HG03571 (cell line): ENCODE measurements at regions not wholly inside any gene's neighbourhood (a gene's known extent, or its start where the extent isn't known, plus 50 kb on each side); places are given as distances from the start of the nearest gene placed in this dataset.
"Not testable (repeated sequence)": the region's sequence is repeated elsewhere in the genome, so short reads cannot be mapped to it uniquely, and the experiment has no call there.

Experiments
- ATAC-seq: cut with Tn5 transposase; IDR thresholded peaks from one replicate; pipeline ENCODE4 v1.9.1; 2021; ENCODE audit not compliant: unreplicated experiment

DNA sequence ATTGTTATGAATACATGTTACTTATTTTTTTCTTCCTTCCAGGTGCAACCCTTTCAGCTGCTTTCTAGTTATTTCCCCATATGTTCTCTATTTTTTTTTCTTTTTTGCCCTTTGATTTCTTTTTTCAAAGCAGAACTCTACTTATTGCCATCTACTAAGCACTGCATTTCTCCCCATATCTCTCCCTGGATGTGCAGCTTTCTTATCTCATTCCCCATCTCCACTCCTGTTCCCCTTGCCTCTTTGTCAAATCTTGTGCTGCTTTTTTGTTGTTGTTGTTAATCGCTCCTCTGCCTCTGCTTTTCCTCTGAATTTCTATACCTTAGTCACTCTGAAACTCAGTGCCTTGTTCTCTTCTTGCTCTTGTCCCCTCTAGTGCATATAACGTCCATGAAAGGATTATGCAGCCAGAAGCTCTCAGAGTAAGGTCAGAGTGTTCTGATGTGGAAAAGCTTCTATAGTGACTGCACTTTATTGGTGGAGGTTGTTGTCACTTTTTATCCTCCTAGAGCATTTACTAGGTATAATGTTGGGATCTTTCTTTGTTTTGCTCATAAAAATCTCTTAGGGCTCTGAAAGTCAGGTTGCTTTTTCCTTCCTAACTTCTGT, 51.1 kb upstream of the JADE1 start:
- ATAC-seq, result no peak

DNA sequence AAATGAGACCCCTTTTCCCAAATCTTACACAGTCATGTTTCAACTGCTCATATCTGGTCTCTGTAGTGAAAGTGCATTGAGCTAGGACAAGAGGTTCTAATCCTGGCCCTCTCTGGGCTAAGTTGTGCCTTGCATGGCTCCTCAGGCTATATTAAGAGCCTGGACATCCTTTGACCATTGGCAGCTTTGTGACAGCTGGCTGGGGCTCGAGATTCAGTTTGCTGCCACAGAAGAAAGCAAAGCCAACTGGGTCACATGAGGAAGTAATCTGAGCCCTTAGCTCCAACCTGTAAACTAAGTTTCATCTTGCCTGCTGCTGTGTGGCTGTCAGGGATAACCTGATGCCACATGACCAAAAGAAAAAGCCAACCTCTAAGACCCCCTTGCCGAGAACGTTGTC, 51.8 kb upstream of the JADE1 start:
- no peak for ATAC-seq

DNA sequence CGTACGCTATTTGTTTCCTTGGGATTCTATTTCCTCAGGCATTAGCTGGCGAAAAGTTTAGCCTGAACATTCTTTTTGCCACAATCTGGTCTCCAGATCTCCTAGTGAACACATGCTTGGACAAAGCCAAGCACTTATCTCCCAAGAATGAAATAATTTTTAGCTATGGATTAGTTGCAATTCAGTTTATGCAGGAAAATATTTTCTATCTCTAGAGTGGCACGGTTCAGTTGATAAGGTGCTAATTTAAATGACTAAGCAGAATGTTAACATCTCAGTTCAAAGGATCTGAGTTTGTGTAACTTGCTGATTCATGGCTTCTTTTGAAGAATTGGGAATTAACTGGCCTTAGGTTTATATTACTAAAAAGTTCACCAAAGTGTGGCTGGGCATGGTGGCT, 58.1 kb upstream of the JADE1 start:
- no peak for ATAC-seq

DNA sequence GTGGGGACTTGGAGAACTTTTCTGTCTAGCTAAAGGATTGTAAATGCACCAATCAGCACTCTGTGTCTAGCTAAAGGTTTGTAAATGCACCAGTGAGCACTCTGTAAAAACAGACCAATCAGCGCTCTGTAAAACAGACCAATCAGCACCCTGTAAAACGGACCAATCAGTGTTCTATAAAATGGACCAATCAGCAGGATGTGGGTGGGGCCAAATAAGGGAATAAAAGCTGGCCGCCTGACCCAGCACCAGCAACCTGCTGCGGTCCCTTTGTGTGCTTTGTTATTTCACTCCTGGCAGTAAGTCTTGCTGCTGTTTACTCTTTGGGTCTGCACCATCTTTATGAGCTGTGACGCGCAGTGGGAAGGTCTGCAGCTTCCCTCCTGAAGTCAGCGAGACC, 67.8 kb upstream of the JADE1 start:
- ATAC-seq, result not testable (repeated sequence)

DNA sequence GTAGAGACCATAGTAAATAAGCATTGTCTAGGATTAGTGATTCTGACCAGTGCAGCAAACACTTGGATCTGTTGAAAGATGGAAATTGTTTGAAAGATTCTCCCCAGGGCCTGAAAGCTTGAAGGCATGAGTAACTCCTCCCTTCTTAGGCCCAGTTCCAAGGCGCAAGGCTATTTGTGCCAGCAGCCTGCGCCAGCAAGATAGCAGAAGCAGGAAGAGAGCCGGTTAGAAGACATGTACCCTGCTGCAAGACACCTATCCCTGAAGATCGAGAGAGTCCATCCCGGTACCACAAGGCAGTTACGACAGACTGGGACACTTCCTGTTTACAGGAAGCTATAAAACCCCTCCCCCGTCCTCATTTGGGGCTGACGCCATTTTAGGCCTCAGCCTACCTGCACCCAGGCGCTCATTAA, 72.4 kb upstream of the JADE1 start:
- no peak for ATAC-seq

DNA sequence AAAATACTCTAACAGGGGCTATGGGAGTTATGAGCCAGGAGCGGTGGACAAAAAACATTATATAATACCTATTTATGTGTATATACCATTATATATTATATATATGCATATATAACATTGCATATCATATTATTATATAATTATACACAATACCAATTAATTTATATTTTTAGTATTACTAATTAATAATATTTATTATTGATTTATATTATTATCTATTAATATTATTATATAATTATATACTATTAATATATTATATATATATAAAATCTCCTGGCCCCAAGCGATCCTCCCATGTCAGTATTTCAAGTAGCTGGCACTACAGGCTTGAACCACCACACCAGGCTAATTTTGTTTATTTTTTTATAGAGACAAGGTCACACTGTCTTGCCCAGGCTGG, 73.8 kb upstream of the JADE1 start:
- ATAC-seq, result no peak

DNA sequence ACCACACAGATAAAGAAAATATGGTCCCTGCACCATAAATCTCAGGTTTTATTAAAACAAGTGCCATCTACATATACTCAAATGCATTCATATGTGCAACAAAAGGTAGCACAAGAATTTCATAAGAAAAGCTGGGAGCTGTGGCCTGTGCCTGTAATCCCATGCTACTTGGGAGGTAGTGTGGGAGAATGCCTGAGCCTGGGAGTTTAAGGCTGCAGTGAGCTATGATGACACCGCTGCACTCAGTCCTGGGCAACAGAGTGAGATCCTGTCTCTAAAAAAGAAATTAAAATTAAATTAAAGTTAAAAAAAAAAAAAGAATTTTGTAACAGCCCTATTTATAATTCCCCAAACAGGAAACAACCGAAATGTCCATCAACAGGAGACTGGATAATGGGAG, 81.3 kb upstream of the JADE1 start:
- no peak for ATAC-seq

DNA sequence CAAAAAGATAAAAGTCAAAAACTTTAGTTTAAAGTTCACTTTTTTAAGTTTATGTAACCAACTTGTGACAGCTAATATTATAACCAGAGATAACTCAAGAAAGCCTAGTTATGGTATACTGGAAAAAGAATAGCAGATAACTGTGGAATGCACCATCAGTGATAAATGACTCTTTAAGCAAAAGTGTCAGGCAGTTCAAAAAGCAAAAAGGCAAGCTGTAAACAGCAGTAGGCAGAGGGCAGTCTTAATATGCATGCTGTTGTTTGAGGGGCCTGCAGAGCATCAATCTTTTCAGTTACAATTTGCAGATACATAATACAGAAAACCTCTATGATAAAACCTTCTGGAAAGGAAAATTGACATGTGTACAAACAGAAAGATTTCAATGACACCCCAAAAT, 81.8 kb upstream of the JADE1 start:
- no peak for ATAC-seq

DNA sequence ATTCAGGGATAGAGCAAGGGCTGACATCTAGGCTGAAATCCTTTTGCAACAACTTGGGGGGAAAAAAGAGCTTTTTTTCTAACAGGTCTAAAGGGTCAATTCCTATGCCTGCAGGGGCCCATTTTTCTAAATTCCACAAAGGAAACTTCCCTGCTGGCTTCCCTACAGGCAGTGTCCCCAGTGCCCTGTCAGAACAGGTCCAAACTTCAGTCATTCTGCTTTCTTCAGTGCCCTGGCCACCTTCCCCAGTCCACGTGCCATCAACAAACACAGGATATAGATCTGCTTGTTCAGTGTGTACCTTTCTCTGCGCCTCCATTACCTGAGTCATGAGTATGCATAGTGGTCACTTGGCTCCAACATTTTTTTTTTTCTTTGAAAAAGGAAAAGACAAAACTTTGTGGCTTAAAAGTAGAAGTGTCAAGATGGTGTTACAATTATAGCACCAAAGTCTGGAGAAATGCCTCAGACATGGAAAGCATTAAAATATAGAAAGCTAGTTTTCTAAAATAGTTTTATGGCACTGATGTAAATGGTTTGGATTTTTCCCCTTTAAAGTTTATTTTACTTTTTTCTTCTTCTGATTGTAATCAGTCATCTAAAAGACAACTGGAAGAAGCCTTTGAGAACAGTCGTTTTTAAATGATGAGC, 84.0 kb upstream of the JADE1 start:
- ATAC-seq, result no peak

DNA sequence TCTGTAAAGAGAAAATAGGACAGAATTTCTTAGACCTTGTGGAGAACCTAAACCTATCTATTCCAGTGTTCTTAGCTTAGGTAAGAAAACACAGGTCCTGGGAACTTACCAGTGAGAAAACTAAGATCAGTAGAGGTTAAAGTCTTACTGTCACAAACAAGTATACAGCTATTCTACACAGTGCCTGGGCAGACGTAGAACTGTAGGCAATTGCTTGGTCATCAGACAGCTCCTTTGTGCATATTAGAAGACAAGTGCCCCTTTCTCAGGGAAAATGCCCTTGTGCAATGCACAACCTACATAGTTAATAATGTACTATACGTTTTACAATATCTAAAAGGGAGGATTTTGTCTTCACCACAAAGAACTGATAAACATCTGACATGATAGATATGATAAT, 86.6 kb upstream of the JADE1 start:
- ATAC-seq, result no peak

DNA sequence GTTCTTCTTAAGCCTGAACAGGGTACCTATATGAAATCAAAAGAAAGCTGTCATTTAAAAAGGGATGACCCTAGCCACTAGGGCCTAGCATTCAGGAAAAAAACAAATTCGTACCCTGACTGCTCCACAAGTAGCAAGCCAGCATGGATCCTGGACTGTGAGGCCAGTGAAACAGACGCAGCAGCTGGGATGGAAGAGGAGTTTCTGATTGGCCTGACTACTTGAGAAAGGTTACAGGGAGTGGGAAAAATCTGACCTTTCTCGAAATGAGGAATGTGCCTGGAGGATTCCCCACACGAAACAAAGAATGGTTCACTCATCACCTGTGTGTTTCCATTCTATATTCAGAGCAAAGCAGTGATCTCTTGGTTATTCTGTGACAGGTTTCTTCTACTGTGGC, 87.6 kb upstream of the JADE1 start:
- ATAC-seq, result no peak

DNA sequence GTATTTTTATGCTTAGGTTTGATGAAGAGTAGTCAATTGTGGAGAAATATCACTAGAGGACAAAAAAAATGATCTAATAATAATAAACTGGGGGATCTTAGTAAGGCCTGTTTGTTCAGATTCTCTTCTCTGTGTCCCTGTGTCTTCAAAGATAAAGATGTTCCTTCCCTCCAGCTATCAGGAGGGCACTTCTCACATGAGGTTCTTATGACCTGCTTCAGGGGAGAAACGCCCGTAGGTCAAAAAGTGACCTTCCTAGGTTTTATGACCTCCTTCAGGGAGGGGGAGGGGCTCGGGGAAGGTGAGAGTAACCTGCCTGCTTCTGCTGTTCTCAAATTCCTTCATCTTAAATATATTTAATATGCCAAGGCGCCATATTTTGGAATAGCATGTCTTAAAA, 89.2 kb upstream of the JADE1 start:
- ATAC-seq, result no peak

DNA sequence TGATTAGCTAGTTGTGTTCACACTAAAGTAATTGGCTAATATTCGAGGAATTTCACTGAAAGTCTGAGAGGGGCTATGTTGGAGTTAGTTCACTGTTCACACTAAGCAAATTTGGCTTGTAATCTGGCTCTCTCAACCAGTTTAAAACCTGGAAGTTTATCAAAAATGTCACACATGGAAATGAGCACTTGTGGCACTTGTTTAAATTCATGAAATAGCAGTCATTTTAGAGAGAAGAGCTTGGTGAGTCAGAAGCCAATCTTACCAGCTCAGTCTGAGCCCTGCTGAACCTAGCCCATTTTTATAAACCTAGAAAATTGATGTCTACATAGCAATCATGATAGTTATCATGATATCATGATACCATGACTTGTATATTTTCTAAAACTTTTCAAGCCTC, 90.7 kb upstream of the JADE1 start:
- ATAC-seq, result no peak

DNA sequence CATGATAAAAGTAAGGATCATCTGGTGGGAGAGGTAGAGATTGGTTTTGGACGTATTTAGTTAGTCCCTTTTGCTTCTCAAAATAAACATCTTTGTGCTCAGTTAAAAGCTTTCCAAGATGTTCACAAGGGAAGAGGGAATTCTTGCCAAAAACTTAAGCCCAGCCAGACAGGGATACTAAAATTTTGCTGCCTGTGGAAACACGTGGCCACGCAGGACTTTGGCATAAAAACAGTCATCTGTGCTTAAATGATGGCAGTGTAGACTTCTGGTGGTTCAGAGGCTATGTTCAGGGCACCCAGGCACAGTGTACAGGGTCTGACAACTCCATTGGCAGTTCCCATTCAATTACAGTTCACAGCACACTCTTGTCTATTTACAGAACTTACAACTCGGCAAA, 93.2 kb upstream of the JADE1 start:
- ATAC-seq, result no peak

DNA sequence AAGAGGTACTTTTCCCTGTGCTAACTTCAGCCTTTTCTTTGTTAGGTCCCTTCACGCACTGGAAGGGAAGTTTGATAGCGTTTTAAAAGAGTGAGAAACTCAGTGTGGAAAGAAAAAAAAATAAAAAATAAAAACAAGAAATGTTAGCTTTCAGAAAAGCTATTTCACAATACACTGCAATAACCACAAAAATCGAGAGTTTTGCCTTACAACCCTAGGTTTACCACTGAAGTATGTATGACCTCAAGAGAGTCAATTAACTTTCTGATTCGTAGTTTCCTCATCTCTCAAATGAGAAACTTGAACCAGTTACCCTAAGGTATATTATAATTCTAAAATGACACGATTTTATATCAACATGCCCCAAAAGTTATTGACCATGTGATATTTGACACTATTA, 93.9 kb upstream of the JADE1 start:
- no peak for ATAC-seq

DNA sequence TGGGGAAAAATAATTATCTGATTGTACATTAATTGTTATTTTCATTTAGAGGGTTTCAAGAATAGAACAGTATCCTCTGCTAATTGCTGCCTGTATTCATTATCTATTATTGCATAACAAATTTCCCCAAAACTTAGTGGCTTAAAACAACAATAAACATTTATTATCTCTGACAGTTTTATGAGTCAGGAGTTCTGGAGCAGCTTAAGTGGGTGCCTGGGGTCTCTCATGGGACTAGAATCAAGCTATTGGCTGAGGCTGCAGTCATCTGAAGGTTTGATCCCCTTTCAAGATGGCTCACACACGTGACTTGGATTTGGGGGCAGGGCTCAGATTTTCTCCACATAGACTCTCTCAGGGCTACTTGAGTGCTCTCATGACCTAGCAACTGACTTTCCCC, 98.1 kb upstream of the JADE1 start:
- ATAC-seq, result no peak

DNA sequence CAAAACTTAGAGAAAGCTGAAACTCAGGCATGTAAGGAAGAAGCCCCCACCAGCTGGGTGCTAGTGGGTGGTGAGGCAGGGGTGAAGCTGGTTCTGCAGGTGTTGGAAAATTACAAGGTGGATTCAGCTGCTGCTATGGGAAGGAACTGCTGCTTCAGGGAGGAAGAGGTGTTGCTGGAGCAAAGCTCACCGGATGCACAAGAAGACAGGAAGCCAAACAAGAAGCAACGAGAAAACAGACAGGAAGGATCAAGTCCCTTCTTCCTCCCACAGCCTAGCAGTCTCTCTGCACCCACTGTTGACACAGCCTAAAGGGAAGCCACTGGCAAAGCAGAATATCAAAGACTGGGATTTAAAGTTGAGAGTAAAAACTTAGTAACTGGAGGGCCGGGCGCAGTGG, 100.2 kb upstream of the JADE1 start:
- ATAC-seq, result no peak

DNA sequence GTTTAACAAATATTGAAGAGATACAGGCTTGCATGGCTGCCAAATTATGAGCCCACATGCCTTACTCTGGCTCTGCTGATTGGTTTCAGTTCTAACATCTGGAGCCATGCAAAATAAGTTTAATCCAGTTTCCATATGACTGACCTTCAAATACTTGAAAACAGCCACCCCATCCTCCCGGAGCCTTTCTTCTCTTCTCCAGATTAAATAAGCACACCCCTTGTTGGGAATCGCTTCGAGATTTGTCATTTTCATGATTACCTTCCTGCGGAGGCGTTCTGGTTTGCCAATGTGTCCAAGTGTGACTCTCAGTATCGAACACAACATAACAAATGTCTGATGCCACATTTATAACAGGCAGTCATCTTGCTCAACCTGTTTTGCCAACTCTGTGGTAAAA, 101.6 kb upstream of the JADE1 start:
- ATAC-seq, result no peak

DNA sequence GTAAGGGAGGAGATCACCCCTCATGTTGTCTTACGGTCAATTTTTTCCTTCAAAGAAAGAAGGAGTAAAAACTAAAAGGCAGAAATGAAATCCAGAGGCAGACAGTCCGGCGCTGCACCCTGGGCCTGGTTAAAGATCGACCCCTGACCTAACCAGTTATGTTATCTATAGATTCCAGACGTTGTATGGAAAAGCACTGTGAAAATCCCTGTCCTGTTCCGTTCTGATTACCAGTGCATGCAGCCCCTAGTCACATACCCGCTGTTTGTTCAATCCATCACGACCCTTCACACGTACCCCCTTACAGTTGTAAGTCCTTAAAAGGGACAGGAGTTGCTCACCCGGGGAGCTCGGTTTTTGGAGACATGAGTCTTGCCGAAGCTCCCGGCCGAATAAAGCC, 105.6 kb upstream of the JADE1 start:
- ATAC-seq, result no peak

DNA sequence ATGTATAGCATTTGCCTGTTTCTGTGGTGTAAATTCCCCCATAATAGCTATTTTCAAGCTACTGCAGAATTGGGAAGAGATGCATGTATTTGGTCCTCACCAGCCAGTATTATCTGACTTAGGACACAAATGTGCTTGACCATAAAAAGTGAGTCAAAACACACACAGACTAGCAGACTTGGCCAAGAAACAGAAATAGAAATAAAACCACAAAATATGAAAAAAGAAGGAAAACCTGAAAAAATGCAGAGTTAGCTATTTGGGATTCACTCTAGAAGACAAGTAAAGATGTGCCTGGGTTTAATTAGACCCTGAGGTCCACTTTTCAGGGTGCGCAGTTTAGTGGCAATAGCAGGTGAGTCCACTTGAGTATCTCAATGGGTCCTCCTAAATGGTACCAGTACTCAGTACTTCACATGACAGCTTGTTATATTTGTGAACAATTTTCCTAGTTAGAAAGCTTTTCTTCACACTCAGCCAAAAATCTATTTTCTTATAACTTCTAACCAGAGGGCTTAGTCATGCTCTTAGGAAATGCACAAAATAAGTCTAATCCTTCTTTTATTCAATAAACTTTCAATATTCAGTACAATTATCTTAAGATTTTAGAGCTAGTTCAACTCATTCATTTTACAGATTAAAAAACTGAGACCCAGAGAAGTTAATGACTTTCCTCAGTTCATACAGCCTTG, 108.7 kb upstream of the JADE1 start:
- ATAC-seq, result no peak

DNA sequence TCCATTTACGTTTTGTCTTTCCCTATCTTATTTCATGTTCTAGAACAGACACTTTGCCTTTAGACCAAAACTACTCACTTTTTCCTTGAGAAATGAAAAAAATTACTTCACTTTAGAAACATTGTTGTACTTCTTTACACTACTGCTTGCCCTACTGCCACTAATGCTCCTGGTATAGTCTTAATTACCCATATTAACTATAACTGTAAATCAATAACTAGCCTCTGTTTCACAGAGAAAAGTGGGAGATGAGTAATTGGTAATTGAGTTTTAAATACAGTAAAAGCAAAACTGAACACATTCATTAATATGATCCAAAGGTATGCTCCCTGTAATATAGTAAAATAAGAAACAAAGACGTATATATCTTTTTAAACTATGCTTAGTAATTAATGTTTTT, 111.1 kb upstream of the JADE1 start:
- ATAC-seq, result no peak

DNA sequence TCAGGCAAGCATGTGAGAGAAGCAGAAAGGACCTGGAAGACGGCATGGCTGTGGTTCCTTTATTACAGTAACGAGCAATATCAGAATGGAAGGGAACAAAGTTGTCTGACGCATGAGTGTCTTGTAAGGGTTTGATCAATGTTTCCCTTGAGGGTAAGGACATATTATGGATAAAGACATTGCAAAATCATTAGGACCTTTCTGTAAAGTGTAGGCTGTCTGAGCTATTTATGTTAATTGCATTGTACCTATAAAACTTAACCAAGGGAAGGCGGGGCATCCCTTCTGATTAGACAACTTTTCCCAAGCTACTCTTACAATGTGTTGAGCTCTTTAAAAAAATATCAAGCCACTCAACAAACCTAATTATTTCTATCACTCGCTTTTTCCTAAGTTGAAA, 112.2 kb upstream of the JADE1 start:
- no peak for ATAC-seq

DNA sequence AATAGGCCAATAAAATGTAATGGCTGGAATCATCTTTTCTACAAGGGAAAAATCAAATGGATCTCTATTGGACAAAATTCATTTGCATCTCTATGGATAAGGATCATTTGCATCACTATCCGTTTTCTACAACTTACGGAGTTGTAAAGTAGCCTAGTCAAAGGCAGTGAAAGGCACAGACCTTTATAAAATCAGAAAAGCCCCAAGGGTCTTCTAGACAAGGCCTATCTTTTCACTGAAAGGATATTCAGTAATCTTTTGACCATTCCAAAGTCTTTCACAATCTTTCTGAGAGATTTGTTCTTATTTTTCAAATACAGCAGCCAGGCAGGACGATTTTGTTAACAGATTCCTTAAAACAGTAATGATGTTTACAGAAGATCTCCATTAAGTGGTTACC, 119.5 kb upstream of the JADE1 start:
- no peak for ATAC-seq
